Aorta (tissue), 5 donors: ENCODE measurements at regions not wholly inside any gene's neighbourhood (a gene's known extent, or its start where the extent isn't known, plus 50 kb on each side); places are given as distances from the start of the nearest gene placed in this dataset.
"Not testable (repeated sequence)": the region's sequence is repeated elsewhere in the genome, so short reads cannot be mapped to it uniquely, and the experiment has no call there.

Source experiments
- ATAC-seq: fragments of 200-7000 bp; cut with Tn5 transposase; one replicate; pipeline ENCODE4 v1.9.1; 2022; ENCODE audit warnings: moderate library complexity; ENCODE audit not compliant: low FRiP score
- DNase-seq, 2 donors: peaks; one replicate each; pipeline ENCODE4 v3.0.0-alpha.2; 2020
- H3K27ac ChIP-seq, 2 donors: one replicate each; pipeline ENCODE4 v1.5.1; 2013; ENCODE audit warnings: low read length in 2 of 2, mild to moderate bottlenecking in 2 of 2, moderate library complexity in 2 of 2, control low read depth in 1 of 2, inconsistent platforms in 1 of 2, low read depth in 1 of 2
- H3K27me3 ChIP-seq, 2 donors: one replicate each; pipeline ENCODE4 v1.6.1; 2013; ENCODE audit warnings: control low read depth in 1 of 2, low read length in 1 of 2, mild to moderate bottlenecking in 1 of 2, moderate library complexity in 1 of 2; ENCODE audit not compliant: insufficient read depth in 2 of 2, control insufficient read depth in 1 of 2
- H3K36me3 ChIP-seq, 2 donors: one replicate each; pipeline ENCODE4 v1.6.1; 2013; ENCODE audit warnings: control low read depth in 1 of 2, low read length in 1 of 2, mild to moderate bottlenecking in 1 of 2; ENCODE audit not compliant: insufficient read depth in 2 of 2, control insufficient read depth in 1 of 2
- H3K4me1 ChIP-seq, 2 donors: one replicate each; pipeline ENCODE4 v1.6.1; 2013; ENCODE audit warnings: low read length in 2 of 2, control low read depth in 1 of 2, mild to moderate bottlenecking in 1 of 2, moderate library complexity in 1 of 2; ENCODE audit not compliant: insufficient read depth in 2 of 2, control insufficient read depth in 1 of 2
- H3K4me3 ChIP-seq, 2 donors: one replicate each; pipeline ENCODE4 v1.5.1; 2013; ENCODE audit warnings: low read length in 2 of 2, control low read depth in 1 of 2, mild to moderate bottlenecking in 1 of 2
- H3K9me3 ChIP-seq: one replicate; pipeline ENCODE4 v1.6.1; 2013; ENCODE audit warnings: mild to moderate bottlenecking, low read length; ENCODE audit not compliant: control insufficient read depth
- WGBS, 2 donors: extraction: QIAGEN DNeasy Blood & Tissue Kit; methylation state at CpG; one replicate each; pipeline ENCODE4 v1.1.7; 2013; 5-methylcytosine and 5-hydroxymethylcytosine counted together
- intact Hi-C, 2 donors: fragments of 100-400 bp; cut with DNase I; formaldehyde crosslinking; loops; one replicate each; pipeline versions ENCODE4 v1.14.2 to v1.15.0; 2022
- donor health status: healthy with polysubstance abuse.
- donor health status: Bipolar disorder and iron deficiency.
- donor health status: DM: no; HTN: no; CAD: no.
- donor health status: DM: no; HTN: no; CAD: no.
- donor health status: DM: yes; HTN: yes; CAD: no.

DNA sequence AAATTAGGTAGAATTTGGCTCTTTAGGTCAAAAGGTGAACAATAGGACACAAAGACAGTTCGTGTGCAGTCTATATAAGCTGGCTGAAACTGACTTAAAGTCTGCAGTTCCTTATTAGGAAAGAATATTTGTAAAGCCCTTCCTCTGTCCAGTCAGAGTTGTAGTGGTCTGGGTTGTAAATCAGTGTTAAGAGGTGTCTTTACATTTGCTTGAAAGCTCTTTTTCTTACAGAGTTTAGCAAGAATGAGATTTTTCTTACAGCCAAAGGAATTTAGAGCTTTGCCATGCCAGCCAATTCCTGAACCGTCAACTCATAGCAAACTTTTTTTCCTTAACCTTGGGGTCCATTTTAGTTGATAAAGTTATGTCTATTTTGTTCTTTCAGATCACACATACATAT is 786.1 kb upstream of the CTNND2 start:
- Histone ChIP-seq H3K27ac (no peak overlapping the region), H3K36me3 (no peaks in the 10 kb centered on the region), H3K27me3 (no peaks in the 10 kb centered on the region), H3K4me3 (no peak overlapping the region), H3K4me1 (no peaks in the 10 kb centered on the region), H3K9me3 (no peaks in the 10 kb centered on the region)
- 6 to 15% methylated on average over 2 of the region's 2 CpGs for WGBS, 2 donors
- intact Hi-C loops, result no loop called here
- ATAC-seq (no peak), DNase-seq (no peak)

DNA sequence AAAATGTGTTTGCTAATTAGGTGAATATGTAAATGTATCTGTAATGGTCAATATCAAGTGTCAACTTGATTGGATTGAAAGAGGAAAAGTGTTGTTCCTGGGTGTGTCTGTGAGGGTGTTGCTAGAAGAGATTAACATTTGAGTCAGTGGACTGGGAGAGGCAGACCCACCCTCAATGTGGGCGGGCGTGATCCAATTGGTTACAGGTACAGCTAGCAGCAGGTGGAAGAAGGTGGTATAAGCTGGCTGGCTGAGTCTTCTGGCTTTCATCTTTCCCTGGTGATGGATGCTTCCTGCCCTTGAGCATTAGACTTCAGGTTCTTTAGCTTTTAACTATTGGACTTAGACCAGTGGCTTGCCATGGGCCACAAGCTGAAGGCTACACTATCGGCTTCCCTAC is 779.0 kb upstream of the CTNND2 start:
- intact Hi-C loops, result no loop called here
- H3K27ac ChIP-seq, result no peak overlapping the region
- H3K9me3 ChIP-seq, result no peaks in the 10 kb centered on the region
- H3K4me3 ChIP-seq, result no peak overlapping the region
- DNase-seq (no peak), ATAC-seq (no peak)
- no peaks in the 10 kb centered on the region for H3K36me3 ChIP-seq
- H3K4me1 ChIP-seq, result no peaks in the 10 kb centered on the region
- no peaks in the 10 kb centered on the region for H3K27me3 ChIP-seq
- 89 to 94% methylated on average over 3 of the region's 3 CpGs for WGBS, 2 donors

DNA sequence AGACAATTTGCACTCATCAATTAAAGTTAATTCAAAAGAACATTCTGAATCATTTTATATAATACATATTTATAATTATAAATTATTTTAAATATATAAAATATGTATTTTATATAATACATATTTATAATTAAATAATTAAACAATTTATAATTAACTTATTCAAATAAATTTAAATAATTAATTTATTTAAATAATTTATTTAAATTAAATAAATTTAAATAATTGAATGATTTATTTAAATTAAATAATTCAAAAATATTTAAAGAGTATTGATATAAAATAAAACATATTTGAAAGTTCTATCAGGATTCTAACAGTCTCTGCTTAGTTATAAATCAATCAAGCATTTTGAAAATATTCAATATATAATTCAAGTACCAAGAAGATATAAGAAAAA is 775.5 kb upstream of the CTNND2 start:
- Histone ChIP-seq H3K4me1 (no peaks in the 10 kb centered on the region), H3K4me3 (no peak overlapping the region), H3K9me3 (no peaks in the 10 kb centered on the region), H3K27me3 (no peaks in the 10 kb centered on the region), H3K27ac (no peak overlapping the region), H3K36me3 (no peaks in the 10 kb centered on the region)
- DNase-seq, result no peak
- no peak for ATAC-seq
- intact Hi-C loops, result no loop called here

DNA sequence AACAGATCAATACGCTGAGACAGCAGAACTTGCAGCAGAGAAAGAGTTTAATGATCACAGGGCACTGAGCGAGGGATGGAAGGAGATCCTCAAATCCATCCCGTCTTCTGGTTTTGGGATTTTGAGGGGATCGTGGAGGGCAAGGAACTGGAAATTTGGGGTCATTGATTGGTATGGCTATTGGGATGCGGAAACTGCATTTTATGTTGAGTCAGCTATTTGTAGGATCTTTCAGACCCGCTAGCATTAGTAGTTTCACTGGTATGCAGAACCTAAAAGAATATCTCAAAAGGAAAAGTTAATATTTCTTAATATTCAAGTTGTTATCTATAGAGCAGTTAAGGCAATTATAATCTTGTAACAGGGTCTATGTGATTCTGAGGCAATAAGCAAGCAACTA is 771.7 kb upstream of the CTNND2 start:
- no peaks in the 10 kb centered on the region for H3K36me3 ChIP-seq
- ATAC-seq, result no peak
- no peaks in the 10 kb centered on the region for H3K9me3 ChIP-seq
- no peaks in the 10 kb centered on the region for H3K27me3 ChIP-seq
- intact Hi-C loops, result no loop called here
- H3K4me3 ChIP-seq, result no peak overlapping the region
- no peak for DNase-seq
- WGBS, 2 donors, result 91 to 94% methylated on average over 6 of the region's 6 CpGs
- no peak overlapping the region for H3K27ac ChIP-seq
- no peaks in the 10 kb centered on the region for H3K4me1 ChIP-seq

DNA sequence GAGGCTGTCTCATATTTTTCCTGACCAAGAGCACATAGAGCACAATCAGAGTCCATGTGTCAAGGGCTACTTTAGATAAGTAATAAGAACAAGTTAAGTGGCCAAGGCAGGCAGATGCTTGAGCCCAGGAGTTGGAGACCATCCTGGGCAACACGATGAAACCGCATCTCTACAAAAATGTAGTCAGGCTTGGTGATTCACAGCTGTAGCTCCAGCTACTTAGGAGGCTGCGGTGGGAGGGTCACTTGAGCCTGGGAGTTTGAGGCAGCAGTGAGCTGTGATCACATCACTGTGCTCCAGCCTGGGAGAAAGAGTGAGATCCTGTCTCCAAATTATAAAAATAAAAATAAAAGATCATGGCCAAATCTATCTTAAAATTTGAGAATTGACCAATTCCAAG is 767.9 kb upstream of the CTNND2 start:
- no peak for ATAC-seq

DNA sequence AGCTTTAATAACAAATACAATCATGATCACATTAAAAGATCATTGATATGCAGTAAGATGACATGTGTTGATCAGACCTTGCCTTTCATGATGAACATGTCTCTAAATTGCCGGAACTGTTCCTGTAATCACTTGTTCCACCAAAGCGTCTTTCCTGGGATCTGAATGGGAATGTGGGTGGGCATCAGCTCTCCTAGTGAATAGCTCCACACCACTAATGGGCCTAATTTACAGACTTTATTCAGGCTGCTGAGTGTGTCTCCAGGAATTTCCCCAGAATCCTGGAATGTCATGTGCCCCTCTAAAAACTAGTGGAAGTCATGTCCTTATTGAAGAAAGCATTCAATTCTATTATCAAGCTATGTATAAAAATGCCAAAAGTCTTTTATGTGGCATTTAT is 765.1 kb upstream of the CTNND2 start:
- WGBS, 2 donors, result 90 to 92% methylated on average over 2 of the region's 2 CpGs
- ATAC-seq (no peak), DNase-seq (no peak)
- H3K9me3 ChIP-seq, result no peaks in the 10 kb centered on the region
- H3K4me1 ChIP-seq, result no peaks in the 10 kb centered on the region
- no peaks in the 10 kb centered on the region for H3K27me3 ChIP-seq
- no peak overlapping the region for H3K4me3 ChIP-seq
- no peaks in the 10 kb centered on the region for H3K36me3 ChIP-seq
- intact Hi-C loops, result no loop called here
- H3K27ac ChIP-seq, result no peak overlapping the region

More for the DNA sequence above, 767.9 kb upstream of the CTNND2 start:
- WGBS, 2 donors, result 88 to 91% methylated on average over 3 of the region's 3 CpGs
- Histone ChIP-seq H3K27me3 (no peaks in the 10 kb centered on the region), H3K4me1 (no peaks in the 10 kb centered on the region), H3K36me3 (no peaks in the 10 kb centered on the region), H3K4me3 (no peak overlapping the region), H3K27ac (no peak overlapping the region), H3K9me3 (no peaks in the 10 kb centered on the region)
- intact Hi-C loops, result no loop called here
- DNase-seq, result no peak

DNA sequence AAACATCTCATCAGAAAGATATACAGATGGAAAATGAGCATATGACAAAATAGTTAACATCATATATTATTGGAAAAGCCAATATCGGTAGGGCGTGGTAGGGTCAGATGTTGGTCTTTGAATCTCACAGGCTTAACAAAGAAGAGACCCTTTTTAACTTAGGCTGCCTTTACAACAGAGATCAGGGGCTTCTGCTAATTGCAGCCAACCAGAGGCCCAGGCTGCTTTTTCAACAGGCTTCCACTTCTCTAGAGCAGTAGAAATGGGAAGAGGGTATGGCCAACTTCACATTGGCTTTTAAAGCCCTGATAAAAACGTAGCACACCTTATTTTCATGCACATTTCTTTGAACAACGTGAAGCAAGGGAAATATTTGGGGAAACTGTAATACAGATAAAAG is 764.3 kb upstream of the CTNND2 start:
- no peaks in the 10 kb centered on the region for H3K36me3 ChIP-seq
- DNase-seq, result no peak
- no peaks in the 10 kb centered on the region for H3K9me3 ChIP-seq
- no peaks in the 10 kb centered on the region for H3K27me3 ChIP-seq
- ATAC-seq, result no peak
- intact Hi-C loops, result no loop called here
- no peak overlapping the region for H3K27ac ChIP-seq
- 67 to 69% methylated on average over 4 of the region's 4 CpGs for WGBS, 2 donors
- no peaks in the 10 kb centered on the region for H3K4me1 ChIP-seq
- no peak overlapping the region for H3K4me3 ChIP-seq

DNA sequence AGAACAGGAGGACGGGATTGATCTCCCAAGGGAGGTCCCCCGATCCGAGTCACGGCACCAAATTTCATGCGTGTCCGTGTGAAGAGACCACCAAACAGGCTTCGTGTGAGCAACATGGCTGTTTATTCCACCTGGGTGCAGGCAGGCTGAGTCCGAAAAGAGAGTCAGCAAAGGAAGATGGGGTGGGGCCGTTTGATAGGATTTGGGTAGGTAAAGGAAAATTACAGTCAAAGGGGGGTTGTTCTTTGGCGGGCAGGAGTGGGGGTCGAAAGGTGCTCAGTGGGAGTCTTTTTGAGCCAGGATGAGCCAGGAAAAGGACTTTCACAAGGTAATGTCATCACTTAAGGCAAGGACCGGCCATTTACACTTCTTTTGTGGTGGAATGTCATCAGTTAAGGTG is 763.6 kb upstream of the CTNND2 start:
- H3K36me3 ChIP-seq, H3K4me3 ChIP-seq, H3K9me3 ChIP-seq, H3K27me3 ChIP-seq, intact Hi-C loops, ATAC-seq, DNase-seq, H3K27ac ChIP-seq, H3K4me1 ChIP-seq: not testable (repeated sequence)
- 86 to 87% methylated on average over 11 to 12 of the region's 12 CpGs for WGBS, 2 donors

DNA sequence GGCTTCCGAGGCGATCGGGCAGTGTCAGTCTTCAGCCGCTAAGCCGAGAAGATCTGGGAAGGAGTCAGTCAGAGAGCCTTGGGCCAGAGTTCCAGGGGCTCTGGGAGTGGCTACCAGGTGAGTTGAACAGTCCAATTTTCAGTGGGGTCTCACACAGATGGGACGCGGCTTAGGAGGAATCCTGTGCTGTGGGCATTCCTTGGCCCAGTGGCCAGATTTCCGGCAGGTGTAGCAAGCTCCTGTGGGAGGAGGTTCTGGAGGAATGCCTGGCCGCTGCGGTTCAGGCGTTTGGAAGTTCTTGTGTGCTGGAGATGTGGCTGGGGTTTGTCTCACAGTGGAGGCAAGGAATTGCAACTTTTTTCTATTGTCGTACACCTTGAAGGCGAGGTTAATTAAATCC is 761.5 kb upstream of the CTNND2 start:
- H3K27me3 ChIP-seq, ATAC-seq, H3K9me3 ChIP-seq, intact Hi-C loops, H3K4me3 ChIP-seq, H3K36me3 ChIP-seq, H3K27ac ChIP-seq, H3K4me1 ChIP-seq, DNase-seq: not testable (repeated sequence)
- 89 to 91% methylated on average over 7 to 10 of the region's 13 CpGs for WGBS, 2 donors
